ENCODE measurements at regions not wholly inside any gene's neighbourhood (a gene's known extent, or its start where the extent isn't known, plus 50 kb on each side); places are given as distances from the start of the nearest gene placed in this dataset.

DNA sequence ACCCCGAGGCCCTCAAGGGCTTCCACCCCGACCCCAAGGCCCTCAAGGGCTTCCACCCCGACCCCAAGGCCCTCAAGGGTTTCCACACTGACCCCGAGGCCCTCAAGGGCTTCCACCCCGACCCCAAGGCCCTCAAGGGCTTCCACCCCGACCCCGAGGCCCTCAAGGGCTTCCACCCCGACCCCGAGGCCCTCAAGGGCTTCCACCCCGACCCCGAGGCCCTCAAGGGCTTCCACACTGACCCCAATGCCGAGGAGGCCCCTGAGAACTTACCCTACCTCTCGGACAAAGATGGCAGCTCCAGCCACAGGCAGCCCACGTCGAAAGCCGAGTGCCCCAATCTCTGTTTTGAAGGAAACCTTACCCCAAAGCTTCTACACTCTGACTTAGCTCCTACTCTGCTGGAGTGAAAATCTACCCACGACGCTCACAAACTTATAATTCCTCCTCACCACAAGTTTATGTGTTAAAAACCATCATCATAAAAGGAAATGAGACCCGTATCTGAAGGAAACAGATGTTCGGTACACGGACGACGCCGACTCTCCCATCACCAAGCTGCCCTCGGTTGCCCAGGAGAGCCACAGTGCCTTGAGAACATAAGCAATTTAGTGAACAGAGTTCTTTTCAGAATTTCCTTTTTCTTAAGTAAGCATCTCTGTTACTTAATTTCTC lies 61.2 kb upstream of the RPH3AL start:
- TF ChIP-seq TAF1 (IDR thresholded peaks at IDR 0.05; ENCODE audit: borderline replicate concordance, insufficient read depth, low read length) (no peak), SIN3A (IDR thresholded peaks at IDR 0.05; ENCODE audit: borderline replicate concordance, insufficient read depth, low read length) (no peak)
